HG02938 (cell line): ENCODE measurements at regions not wholly inside any gene's neighbourhood (a gene's known extent, or its start where the extent isn't known, plus 50 kb on each side); places are given as distances from the start of the nearest gene placed in this dataset.
"Not testable (repeated sequence)": the region's sequence is repeated elsewhere in the genome, so short reads cannot be mapped to it uniquely, and the experiment has no call there.

ENCODE experiments used
- ATAC-seq: cut with Tn5 transposase; IDR thresholded peaks from one replicate; pipeline ENCODE4 v1.9.1; 2021; ENCODE audit warnings: mild to moderate bottlenecking, moderate library complexity; ENCODE audit not compliant: unreplicated experiment

- ATAC-seq, result not testable (repeated sequence)
Measured at GRCh38 chr5:177941386-177941785, 54.7 kb downstream of the PROP1 start.

- not testable (repeated sequence) for ATAC-seq
Measured at GRCh38 chr5:177939246-177940171, 56.5 kb downstream of the PROP1 start.

GRCh38 chr5:177938767-177939166, 57.3 kb downstream of the PROP1 start:
- ATAC-seq, result not testable (repeated sequence)

GRCh38 chr5:177934233-177934632, 61.8 kb downstream of the PROP1 start:
- not testable (repeated sequence) for ATAC-seq

- not testable (repeated sequence) for ATAC-seq
Measured at GRCh38 chr5:177930269-177931022, 65.6 kb downstream of the PROP1 start.

- ATAC-seq, result not testable (repeated sequence)
Measured at GRCh38 chr5:177929618-177930017, 66.4 kb downstream of the PROP1 start.

- not testable (repeated sequence) for ATAC-seq
Measured at GRCh38 chr5:177927500-177927899, 68.5 kb downstream of the PROP1 start.

GRCh38 chr5:177924577-177924976, 71.5 kb downstream of the PROP1 start:
- ATAC-seq, result not testable (repeated sequence)

- ATAC-seq, result not testable (repeated sequence)
Measured at GRCh38 chr5:177923837-177924236, 72.2 kb downstream of the PROP1 start.

- not testable (repeated sequence) for ATAC-seq
Measured at GRCh38 chr5:177923189-177923588, 72.9 kb downstream of the PROP1 start.

GRCh38 chr5:177909261-177909660, 86.8 kb downstream of the PROP1 start:
- not testable (repeated sequence) for ATAC-seq

GRCh38 chr5:177902806-177903205, 93.2 kb downstream of the PROP1 start:
- ATAC-seq, result not testable (repeated sequence)

GRCh38 chr5:177900066-177900465, 96.0 kb downstream of the PROP1 start:
- ATAC-seq, result not testable (repeated sequence)

GRCh38 chr5:177894681-177895453, 101.2 kb downstream of the PROP1 start:
- not testable (repeated sequence) for ATAC-seq

- not testable (repeated sequence) for ATAC-seq
Measured at GRCh38 chr5:177892357-177892665, 103.7 kb downstream of the PROP1 start.

- peak; percentile 83 for ATAC-seq
Measured at GRCh38 chr5:177891547-177892356, 104.3 kb downstream of the PROP1 start.

- not testable (repeated sequence) for ATAC-seq
Measured at GRCh38 chr5:177883295-177883694, 100.6 kb upstream of the FAM153A start.

GRCh38 chr5:177875900-177876238, 93.2 kb upstream of the FAM153A start:
- ATAC-seq, result peak; percentile 2

- peak; percentile 88 for ATAC-seq
Measured at GRCh38 chr5:177875013-177875899, 92.6 kb upstream of the FAM153A start.
